Upper lobe of right lung (tissue), 1 donor: ENCODE measurements at regions not wholly inside any gene's neighbourhood (a gene's known extent, or its start where the extent isn't known, plus 50 kb on each side); places are given as distances from the start of the nearest gene placed in this dataset.

Experiments
- ATAC-seq: fragments of 200-7000 bp; cut with Tn5 transposase; one replicate; pipeline ENCODE4 v1.9.1; 2020; ENCODE audit warnings: mild to moderate bottlenecking, moderate library complexity
- DNase-seq: peaks from one replicate; pipeline ENCODE4 v3.0.0-alpha.2; 2020
- H3K27ac ChIP-seq: fragments of 200-600 bp; one replicate; pipeline ENCODE4 v1.8.0; 2022
- H3K27me3 ChIP-seq: fragments of 200-600 bp; one replicate; pipeline ENCODE4 v1.8.0; 2022; ENCODE audit warnings: mild to moderate bottlenecking
- H3K36me3 ChIP-seq: fragments of 200-600 bp; one replicate; pipeline ENCODE4 v1.8.0; 2022
- H3K4me1 ChIP-seq: fragments of 200-600 bp; one replicate; pipeline ENCODE4 v1.8.0; 2022
- H3K4me3 ChIP-seq: fragments of 200-600 bp; one replicate; pipeline ENCODE4 v1.8.0; 2022; ENCODE audit warnings: mild to moderate bottlenecking
- H3K9me3 ChIP-seq: fragments of 200-600 bp; one replicate; pipeline ENCODE4 v1.8.0; 2022
- intact Hi-C: fragments of 100-400 bp; cut with DNase I; formaldehyde crosslinking; loops from one replicate; pipeline ENCODE4 v1.11.0; 2022
- TF ChIP-seq, protein P1 (sequence below): fragments of 200-600 bp; IDR thresholded peaks from one replicate; pipeline ENCODE4 v1.8.0; 2022; ENCODE audit warnings: antibody characterized with exemption
- donor health status: DM: no; HTN: yes; CAD: no; lungs with severe emphysema.

DNA sequence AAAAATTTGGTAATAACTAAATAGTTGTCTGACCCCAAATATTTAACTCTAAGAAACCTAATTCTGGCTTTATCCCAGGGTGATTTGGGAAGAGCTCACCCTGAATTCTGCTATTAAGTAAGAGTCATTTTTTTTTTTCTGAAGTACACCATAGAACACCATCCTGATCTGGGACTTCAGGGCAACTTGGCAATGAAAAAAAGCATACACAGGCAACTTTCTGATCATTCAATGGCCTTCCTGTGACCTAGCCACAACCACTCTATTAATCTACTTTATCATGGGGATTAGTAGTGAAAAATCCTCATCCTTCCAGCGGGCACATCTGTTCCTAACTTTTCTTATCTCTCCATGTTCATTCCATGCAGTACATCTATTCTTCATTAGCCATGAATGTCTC is 333.2 kb upstream of the MAD2L1 start:
- no peak for DNase-seq
- ATAC-seq = no peak
- Histone ChIP-seq H3K36me3 (no peaks in the 10 kb centered on the region), H3K27me3 (no peaks in the 10 kb centered on the region), H3K9me3 (no peaks in the 10 kb centered on the region), H3K27ac (no peak overlapping the region), H3K4me1 (no peaks in the 10 kb centered on the region), H3K4me3 (no peak overlapping the region)
- intact Hi-C loops = no loop called here
- TF ChIP-seq, protein P1, sequence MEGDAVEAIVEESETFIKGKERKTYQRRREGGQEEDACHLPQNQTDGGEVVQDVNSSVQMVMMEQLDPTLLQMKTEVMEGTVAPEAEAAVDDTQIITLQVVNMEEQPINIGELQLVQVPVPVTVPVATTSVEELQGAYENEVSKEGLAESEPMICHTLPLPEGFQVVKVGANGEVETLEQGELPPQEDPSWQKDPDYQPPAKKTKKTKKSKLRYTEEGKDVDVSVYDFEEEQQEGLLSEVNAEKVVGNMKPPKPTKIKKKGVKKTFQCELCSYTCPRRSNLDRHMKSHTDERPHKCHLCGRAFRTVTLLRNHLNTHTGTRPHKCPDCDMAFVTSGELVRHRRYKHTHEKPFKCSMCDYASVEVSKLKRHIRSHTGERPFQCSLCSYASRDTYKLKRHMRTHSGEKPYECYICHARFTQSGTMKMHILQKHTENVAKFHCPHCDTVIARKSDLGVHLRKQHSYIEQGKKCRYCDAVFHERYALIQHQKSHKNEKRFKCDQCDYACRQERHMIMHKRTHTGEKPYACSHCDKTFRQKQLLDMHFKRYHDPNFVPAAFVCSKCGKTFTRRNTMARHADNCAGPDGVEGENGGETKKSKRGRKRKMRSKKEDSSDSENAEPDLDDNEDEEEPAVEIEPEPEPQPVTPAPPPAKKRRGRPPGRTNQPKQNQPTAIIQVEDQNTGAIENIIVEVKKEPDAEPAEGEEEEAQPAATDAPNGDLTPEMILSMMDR = no peak

GRCh38 chr4:120395746-120396145 is 329.1 kb upstream of the MAD2L1 start:
- H3K27ac ChIP-seq = no peak overlapping the region
- DNase-seq (no peak), ATAC-seq (no peak)
- no peaks in the 10 kb centered on the region for H3K4me1 ChIP-seq
- H3K9me3 ChIP-seq = no peaks in the 10 kb centered on the region
- no peaks in the 10 kb centered on the region for H3K36me3 ChIP-seq
- intact Hi-C loops = no loop called here
- TF ChIP-seq, protein P1 = no peak
- no peak overlapping the region for H3K4me3 ChIP-seq
- H3K27me3 ChIP-seq = no peaks in the 10 kb centered on the region

GRCh38 chr4:120355881-120356280 is 289.2 kb upstream of the MAD2L1 start:
- ATAC-seq = no peak
- Histone ChIP-seq H3K27ac (no peak overlapping the region), H3K36me3 (no peaks in the 10 kb centered on the region), H3K27me3 (no peaks in the 10 kb centered on the region), H3K4me3 (no peak overlapping the region), H3K4me1 (no peaks in the 10 kb centered on the region), H3K9me3 (no peaks in the 10 kb centered on the region)
- TF ChIP-seq, protein P1 = no peak
- intact Hi-C loops = no loop called here
- DNase-seq = no peak

- no peaks in the 10 kb centered on the region for H3K27me3 ChIP-seq
- DNase-seq (no peak), ATAC-seq (no peak)
- H3K4me1 ChIP-seq = no peaks in the 10 kb centered on the region
- TF ChIP-seq, protein P1 = no peak
- H3K27ac ChIP-seq = no peak overlapping the region
- intact Hi-C loops = no loop called here
- no peaks in the 10 kb centered on the region for H3K9me3 ChIP-seq
- H3K4me3 ChIP-seq = no peak overlapping the region
- no peaks in the 10 kb centered on the region for H3K36me3 ChIP-seq
These were observed 287.7 kb upstream of the MAD2L1 start for GRCh38 chr4:120354381-120354780.

DNA sequence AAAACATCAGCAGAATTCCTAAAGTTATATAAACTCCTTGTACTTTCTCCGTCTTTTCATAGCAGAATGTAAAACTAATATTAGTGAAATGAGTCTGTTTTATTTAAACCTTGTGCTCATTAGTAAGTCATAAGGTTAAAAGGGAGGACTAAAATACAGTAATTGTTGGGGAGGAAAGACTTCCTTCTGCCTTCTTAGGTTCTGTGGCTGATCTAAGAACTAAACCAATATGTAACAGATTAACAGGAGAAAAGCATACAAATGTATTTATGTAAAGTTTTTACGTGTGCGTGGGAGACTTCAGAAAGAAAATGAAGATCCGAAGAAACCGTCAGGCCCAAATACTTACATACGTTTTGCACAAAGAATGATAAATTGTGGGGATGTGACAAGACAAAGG is 286.6 kb upstream of the MAD2L1 start:
- TF ChIP-seq, protein P1 = no peak
- intact Hi-C loops = no loop called here
- H3K27ac ChIP-seq = no peak overlapping the region
- no peaks in the 10 kb centered on the region for H3K4me1 ChIP-seq
- no peaks in the 10 kb centered on the region for H3K27me3 ChIP-seq
- H3K9me3 ChIP-seq = no peaks in the 10 kb centered on the region
- ATAC-seq (no peak), DNase-seq (no peak)
- no peak overlapping the region for H3K4me3 ChIP-seq
- no peaks in the 10 kb centered on the region for H3K36me3 ChIP-seq

DNA sequence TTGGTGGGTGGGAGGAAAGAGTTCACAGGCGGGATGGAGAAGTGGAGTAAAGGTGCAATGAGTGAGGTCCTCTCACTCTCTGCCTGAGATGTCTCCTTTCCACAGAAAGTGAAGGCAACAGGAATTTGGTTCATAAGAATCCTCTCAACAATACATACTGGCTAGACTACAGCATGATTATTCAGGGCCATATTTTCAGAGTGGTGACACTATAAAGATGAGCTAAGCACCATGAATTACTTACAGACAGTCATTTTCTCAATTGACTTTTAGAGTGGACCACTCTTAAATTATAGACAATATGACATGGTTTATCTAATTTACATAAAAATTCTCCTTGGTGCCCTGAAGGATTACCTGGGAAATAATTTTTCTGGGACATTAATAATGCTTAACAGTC is 286.1 kb upstream of the MAD2L1 start:
- no peaks in the 10 kb centered on the region for H3K36me3 ChIP-seq
- no peak overlapping the region for H3K27ac ChIP-seq
- no peaks in the 10 kb centered on the region for H3K27me3 ChIP-seq
- ATAC-seq = no peak
- TF ChIP-seq, protein P1 = no peak
- H3K9me3 ChIP-seq = no peaks in the 10 kb centered on the region
- H3K4me1 ChIP-seq = no peaks in the 10 kb centered on the region
- DNase-seq = no peak
- intact Hi-C loops = no loop called here
- no peak overlapping the region for H3K4me3 ChIP-seq
